HG03460 (cell line): ENCODE measurements at regions not wholly inside any gene's neighbourhood (a gene's known extent, or its start where the extent isn't known, plus 50 kb on each side); places are given as distances from the start of the nearest gene placed in this dataset.
A peak's percentile ranks its signal among the peaks of the same experiment; 100 is the strongest.

Experiments
- ATAC-seq: cut with Tn5 transposase; IDR thresholded peaks from one replicate; pipeline ENCODE4 v1.9.1; 2021; ENCODE audit not compliant: unreplicated experiment

DNA sequence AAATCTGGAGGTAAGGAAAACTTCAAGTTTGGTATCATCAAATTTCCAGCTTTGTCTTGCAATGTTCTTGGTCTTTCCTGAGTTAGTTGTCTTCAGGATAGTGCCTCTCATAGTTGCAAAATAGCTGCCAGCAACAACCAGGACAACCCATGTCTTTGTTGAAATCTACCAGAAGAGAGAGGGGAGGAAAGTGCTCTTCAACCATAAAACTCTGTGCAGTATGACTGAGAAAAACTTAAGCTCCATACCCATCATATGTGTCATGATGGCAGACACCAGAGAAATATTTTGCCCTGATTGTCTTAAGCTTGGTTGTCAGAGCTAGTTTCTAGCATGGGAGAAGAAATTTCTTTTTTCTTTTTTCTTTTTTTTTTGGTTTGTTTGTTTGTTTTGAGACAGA is 103.3 kb downstream of the SPRY2 start:
- no peak for ATAC-seq

DNA sequence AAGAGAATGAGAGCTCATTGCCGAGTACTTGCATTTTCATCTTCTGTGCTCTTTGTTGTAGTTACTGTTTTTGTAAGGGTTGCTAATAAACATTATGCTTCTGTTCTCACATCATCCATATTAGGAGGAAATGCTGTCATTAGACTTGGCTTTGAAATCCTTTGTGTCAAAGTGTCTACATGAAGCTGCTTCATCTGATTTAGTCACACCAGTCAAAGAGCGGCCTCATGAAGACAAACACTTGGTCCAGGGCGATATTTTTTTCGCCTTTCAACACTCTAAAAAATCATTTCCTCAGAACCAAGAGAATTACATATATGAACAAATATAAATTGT is 105.0 kb downstream of the SPRY2 start:
- ATAC-seq: no peak

DNA sequence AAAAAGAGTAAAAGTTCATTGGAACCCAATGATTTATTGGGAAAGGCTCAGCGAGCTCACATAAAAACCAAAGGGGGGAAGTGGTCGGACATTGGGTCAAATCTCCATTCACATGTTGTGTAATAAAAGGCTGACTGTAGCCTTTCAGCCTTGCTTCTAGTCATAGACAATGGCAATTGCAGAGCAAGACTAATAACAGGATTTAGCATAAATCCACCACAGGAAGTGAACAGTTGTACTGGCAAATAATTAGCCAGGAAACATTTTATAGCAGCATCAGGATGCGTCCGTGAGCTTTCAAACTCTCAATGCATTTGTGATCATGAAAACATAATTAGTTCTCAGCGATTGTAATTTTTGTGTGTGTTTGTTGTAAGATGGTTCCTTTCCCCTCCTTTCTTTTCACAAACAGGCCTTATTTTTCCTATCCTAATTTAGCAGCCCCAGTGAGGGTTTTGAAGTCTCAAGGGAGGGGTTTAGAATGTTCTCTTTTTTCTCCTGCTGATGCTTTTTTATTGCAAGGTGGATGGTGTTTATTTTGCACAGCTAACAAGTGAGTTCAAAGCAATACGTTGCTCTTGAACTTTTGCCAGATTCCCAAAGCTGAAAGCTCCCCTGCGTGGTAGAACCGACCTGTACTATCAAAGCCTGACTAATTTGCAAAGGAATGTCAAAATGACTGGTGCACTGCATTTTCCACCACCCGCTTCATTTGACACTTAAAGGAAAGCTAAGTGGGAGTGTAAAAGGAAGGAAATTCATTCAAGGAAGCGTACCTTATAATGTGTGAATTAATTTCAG is 105.6 kb downstream of the SPRY2 start:
- peak; percentile 96 for ATAC-seq

DNA sequence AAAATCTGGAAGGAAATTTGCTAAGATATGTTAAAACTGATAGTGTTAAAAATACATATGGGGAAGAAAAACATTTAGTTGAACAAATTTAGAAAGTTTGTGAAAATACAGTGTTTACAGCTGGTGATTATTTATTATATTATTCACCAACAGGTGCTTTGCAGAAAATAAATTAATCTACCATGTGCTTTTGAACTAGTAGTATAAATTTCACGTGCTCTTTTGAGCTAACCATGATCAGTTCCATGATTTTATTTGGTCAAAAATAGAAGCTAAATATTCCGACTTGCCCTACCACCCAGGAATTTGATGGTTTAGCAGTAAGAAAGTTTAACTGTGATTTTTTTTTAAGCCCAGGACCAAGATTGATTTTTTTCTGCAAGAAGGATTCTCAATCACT is 113.3 kb downstream of the SPRY2 start:
- no peak for ATAC-seq

DNA sequence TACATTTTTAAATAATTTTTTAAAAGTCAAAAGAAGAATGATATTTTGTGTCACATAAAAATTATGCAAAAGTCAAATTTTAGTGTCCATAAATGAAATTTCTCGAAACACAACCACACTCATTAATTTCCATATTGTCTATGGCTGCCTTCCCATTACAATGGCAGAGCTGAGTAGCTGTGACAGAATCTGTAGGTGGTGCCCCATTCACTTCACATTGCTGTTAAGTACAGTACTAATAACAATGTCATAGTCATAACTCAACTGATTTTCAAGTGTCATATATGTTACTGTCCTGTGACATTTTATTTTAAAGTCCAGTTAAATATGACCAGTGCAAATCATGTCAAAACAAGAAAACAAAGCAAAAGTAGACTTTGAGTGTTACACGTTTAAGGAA is 114.3 kb downstream of the SPRY2 start:
- no peak for ATAC-seq

DNA sequence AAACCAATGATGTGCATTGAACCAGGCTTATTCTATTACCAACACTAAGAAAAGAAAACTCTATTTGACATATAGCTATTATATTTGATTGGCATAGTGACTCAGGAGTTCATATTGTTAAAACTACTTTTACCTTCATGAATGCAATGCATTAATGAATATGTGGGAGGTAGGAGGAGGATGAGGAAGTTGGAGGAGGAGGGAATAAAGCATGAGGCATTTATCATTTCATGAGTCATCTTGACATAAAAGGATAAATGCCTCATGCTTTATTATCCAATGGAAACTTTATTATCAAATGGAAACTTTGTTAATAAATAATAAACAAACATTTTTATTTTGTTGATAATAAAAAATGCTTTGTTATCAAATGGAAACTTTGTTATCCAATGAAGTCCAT is 116.5 kb downstream of the SPRY2 start:
- no peak for ATAC-seq

DNA sequence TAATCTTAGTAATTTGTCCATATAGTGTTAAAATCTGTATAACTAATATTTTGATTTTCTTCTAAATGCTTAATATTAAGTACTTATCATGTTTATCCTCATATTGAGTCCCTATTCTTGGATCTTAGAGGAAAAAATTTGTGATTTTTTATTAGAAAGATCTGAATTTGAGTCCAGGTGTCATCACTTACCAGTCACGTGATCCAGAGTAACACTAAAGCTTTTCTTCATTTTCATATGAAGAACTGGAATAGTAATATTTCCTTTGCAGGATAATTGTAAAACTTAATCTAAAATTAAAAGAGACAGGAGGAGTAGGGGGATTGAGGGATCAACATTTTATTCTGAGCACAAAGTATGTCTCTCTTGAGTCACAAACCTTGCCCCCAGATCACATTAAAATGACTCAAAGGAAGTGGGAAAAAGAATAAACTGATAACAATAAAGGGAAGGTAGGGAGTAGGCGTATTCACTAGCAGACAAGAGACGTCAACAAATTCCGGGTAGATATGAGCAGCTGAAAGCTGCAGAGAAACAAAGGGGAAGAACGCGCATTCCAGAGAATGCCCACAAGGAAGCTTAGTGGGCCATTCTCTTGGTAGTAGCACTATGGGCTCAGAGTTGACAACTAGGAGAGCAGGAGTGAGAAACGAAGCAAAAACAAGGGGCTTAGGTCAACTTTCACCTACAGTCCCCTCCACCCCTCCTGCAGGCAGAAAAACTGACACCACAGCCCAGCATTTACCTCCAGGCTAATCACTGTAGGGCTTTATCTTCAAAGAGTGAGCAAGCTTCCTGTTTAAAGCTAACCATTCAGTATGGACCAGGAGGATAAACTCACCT is 123.1 kb downstream of the SPRY2 start:
- no peak for ATAC-seq

DNA sequence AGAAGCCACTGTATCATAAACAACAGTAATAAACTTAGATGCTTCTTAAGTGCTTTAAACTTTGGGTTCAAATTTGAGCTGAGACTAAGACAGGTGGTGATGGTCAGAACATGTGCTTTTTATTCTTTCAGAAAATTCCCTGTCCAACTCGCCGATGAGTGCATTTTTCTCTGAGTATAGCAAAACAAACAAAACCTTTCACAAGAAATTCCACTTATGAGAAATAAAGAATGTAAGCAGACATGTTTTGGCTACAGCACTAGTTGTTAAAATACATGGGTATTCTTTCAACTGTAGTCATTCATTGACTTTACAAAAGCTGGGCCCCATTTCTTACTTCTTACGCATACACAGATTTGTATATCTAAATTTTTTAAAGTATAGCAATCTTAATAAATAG is 125.6 kb downstream of the SPRY2 start:
- ATAC-seq: no peak

DNA sequence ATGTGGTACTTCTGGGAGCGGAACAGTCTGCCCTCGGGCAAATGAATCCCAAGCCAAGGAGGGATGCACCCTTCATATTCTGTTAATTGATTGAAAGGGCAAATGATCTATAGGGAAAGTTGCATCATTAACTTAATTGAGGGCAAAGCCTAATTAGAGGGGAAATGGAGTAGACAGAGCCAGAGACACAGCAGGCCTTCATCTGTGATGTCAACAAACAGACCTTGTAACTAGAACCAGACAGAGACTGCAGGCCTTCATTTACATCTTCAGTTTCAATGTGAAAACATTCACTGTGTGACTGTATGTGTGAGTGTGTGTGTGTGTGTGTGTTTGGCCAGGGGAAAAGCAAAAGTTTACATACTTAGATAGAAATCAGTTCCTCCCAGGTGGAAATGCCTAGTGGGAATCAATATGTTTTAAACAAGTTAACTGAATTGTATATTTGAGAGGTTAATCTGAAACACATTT is 126.4 kb downstream of the SPRY2 start:
- no peak for ATAC-seq

DNA sequence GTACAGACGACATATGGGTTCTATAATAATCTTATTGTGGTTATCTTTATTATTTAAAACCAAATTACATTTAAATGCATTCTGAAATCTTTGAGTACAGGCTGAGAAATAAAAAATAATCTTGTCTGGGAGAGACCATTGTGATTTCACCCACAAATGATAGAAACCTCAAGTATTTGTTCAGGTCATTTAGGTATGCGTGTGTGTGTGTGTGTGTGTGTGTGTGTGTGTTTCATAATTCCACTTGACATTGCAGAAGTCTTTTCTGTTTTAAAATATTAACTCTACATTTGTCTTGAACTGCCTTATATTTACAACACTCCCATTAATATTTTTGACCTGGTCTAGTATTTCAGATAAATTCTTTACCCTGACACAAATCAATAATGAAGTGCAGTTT is 126.9 kb downstream of the SPRY2 start:
- ATAC-seq: no peak

DNA sequence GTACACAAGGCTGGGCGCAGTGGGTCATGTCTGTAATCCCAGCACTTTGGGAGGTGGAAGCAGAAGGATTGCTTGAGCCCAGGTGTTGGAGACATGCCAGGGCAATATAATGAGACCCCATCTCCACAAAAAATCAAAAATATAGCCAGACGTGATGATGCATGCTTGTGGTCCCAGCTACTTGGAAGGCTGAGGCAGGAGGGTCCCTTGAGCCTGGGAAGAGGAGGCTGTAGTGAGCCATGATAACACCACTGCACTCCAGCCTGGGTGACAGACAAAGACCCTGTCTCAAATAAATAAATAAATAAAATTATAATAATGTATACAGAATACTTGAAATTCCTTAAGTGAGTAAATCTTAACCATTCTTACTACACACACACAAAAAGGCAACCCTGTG is 127.7 kb downstream of the SPRY2 start:
- no peak for ATAC-seq

DNA sequence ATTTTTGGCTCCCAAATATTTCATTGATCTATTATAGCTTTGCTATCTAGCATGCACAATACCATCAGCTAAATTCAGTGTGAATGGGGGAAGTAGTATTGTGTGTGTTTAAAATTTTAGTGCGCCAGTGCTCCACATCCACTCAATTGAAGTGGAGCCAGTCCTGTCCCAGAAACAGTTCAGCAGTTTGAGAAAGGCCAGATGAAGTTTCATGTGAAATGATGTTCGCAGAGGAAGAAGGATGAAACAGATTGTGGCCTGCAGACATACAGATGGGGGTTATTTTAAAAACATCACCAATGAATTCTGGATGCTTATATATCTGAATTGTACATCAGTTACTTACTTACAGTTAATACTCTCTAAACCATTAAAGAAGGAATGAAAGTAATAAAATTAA is 129.4 kb downstream of the SPRY2 start:
- no peak for ATAC-seq

DNA sequence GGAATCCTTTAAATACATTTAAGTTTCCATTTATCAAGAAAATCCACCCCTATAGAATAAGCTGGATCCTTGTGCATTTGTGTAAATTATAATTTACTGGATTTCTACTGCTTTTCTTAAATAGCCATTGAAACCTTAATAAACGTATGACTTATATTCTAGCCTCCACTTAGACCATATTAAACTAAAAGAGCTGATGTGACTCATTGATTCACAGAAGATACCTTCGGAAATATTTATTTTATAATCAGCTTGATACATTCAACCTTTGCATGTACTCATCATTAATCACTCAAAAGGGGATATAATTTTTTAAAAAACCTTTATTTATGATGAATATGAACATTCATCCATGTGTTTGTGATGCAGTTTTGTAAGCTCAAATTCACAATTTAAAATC is 136.3 kb downstream of the SPRY2 start:
- ATAC-seq: no peak

DNA sequence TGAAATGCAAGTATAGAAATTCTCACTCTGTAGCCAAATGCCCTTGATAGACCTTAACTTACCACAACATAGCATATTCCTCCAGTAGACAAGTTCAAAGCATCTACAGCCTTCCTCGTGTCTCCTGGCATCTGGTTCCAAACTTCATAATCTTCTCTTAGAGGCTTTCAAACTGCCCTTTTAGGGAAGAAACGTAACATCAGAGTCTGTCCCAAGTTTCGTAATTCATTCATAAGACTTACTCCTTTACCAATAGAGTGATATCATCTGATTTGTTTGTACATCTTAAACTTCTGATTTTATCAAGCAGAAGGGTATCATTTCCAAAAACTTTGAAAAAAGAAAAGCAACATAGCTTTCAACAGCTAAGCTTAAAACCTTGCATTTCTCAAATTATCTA is 137.4 kb downstream of the SPRY2 start:
- no peak for ATAC-seq

DNA sequence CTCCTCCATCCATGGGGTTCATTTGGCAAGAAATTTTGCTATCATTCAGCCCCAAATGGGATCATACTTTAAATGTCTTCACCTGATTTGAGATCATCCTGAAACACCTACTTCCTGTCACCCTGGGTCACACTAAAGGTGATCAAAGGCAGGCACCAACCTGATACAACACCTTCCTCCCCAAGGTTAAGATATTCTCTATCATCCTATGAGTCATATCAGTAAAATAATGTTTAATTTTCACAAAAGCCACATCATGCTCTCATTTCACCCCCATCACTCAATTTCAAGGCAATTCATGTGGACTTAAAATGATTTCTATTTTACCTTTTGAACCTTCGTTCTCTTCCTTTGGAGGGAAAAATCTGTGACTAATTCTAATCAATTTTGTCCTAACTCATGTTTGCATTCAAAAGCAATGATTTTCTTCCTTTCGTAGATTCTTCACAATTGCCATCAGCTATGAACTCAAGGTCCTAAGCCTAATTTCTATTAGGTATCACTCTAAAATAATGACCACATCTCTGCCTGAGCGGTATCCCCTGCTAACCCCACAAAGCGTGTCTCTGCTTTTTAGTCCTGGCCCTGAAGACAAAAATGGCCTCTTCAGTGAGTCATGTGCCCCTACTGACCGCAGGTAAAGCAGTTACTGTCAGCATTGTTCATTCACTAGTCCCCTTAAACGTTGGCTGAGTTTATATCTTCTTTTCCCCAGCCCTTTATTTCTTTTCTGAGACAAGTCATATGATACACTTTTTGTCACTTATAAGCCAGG is 139.0 kb downstream of the SPRY2 start:
- no peak for ATAC-seq

DNA sequence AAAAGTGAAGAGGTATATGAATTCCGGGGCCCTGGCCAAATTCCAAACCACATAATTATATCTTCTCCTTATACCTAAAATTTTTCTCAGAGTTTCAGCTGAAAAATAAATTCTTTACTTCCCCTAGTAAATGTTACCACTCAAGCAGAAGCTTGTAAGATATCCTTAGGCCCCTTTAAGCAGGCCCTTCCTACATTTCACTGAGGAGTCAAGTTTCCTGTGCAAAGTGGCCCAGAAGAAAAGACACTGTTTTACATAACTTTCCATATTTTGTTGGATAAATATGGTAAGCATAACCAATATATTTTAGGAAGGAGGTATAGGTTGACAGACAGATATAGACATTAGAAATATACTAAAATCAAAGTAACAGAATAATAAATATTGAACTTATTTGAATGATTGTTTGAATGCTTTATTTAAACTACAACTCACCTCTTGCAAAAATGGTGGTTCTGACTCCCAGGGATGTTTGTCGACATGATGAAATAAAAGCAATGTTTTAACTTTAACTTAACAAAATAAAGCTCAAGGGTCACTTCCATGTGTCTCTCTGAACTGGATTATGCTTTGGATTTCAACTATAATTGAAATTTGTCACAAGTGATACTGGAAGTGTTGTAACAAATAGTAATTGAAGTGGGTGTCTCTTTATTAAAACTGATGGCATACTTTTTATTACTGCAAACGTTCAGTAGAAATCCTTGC is 141.2 kb downstream of the SPRY2 start:
- no peak for ATAC-seq

DNA sequence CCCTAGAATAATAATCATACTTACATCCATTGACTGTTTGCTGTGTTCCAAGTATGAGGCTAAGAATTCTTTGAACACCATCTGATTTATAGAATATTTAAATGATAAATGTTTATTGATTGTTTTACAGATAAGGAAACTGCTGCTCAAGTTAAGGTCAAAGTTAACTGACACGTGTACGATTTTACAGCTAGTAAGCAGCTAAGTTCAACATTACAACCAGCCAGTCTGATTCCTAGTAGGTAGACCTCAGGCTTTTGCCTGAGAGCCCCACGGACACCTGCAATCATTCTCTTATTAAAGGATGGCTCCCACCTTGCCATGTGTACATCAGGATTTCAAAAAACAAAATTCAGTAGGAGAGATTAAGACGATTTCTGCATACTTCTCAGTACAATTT is 141.9 kb downstream of the SPRY2 start:
- ATAC-seq: no peak

DNA sequence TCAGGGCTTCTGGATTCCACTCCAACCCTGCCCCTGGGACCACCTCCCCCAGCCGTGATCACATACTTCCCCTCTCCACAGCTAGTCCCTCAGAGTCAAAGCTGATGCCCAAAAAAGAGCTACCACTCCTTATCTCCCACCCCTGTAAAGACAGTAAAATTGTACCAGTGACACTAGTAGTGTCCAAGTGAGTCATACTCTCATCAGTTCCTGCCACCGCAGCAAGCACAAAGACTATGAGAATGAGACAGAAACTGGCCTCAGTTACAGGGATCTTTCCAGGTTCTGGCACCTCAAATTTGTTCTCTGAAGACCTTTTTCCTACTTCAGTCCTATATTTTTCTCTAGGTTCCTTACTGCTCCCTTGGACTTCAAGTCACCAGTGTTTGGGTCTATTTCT is 144.2 kb downstream of the SPRY2 start:
- ATAC-seq: no peak

DNA sequence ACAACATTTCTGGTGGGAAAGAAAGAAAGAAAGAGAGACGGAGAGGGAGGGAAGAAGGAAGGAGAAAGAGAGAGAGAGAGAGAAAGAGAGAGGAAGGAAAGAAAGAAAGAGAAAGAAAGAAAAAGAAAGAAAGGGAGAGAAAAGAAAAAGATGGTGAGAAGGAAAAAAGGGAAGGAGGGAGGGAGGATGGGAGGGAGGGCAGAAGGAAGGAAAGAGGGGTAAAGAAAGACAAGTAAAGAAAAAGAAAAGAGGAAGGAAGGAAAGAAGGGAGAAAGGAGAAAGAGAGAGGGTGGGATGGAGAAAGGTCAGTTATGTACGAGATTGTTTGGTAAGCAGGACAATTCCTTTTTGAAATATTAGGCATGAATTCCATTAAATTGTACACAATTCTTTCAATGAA is 145.3 kb downstream of the SPRY2 start:
- ATAC-seq: no peak

DNA sequence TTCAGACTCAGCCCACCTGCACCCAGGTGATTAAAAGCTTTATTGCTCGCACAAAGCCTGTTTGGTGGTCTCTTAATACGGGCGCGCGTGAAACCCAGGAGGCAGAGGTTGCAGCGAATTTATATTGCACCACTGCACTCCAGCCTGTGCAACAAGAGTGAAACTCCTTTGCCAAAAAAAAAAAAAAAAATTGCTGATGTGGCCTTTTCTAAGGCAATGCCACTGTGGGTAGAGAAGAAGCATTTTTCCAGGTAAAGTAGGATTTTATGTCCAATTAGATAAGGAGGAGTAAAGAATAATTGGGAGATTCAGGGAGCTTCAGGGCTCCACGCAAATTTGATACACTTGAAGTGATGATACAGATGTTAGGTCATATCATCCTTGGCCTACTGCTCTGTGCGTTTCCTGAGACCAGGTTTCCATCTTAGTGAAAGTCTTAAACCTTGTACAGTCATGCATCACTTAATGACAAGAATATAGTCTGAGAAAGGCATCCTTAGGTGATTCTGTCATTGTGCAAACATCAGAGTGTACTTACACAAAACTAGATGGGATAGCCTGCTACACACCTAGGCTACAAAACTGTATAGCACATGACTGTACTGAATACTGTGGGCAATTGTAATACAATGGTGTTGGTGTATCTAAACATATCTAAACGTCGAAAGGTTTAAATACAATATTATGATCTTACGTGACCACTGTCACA is 150.9 kb downstream of the SPRY2 start:
- ATAC-seq: no peak
